GM13977 (cell line): ENCODE measurements at regions not wholly inside any gene's neighbourhood (a gene's known extent, or its start where the extent isn't known, plus 50 kb on each side); places are given as distances from the start of the nearest gene placed in this dataset.

Experiments used
- DNase-seq: peaks from one replicate; pipeline ENCODE4 v3.0.0; 2012; ENCODE audit warnings: low spot score
- in situ Hi-C: fragments of 300-500 bp; cut with MboI; formaldehyde crosslinking; loops from one replicate; pipeline ENCODE4 v1.12.0; 2022; ENCODE audit warnings: low sequenced_read_pairs, low pct_unique_long_range_greater_than_20kb, mixed read lengths, inconsistent platforms; ENCODE audit not compliant: unreplicated experiment
- TF ChIP-seq, protein P1 (sequence below): IDR thresholded peaks from 2 replicates; pipeline ENCODE4 v1.5.1; 2012; ENCODE audit warnings: mild to moderate bottlenecking, control low read depth; ENCODE audit not compliant: insufficient read depth; ENCODE audit errors: extremely low read depth, missing control alignments

DNA sequence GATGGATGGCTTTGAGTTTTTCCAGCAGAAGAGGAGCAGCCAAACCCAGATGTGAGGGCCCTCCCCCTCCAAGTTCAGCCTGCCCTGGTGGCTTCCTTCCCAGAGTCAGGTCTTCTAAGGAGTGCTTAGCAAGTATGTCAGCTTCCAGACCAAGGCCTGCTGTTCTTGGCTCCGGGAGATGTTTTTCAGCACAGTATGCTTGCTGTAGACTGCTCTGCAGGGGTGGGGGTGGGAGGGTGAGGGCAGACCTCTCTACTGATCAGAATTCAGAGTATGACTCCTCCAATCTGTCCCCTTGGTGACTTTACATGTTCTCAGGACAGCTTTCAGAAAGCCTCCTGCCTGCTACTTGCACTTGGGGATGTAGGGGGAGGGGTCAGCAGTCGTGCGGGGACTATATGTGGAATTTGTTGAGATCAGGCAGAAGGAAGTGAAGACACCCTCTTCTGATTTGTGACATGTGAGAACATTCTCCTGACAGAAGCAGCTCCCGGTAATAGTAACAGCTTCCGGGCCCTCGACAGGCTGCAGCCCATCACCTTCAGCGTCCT is 516.4 kb upstream of the ZMIZ1 start:
- in situ Hi-C loops: no loop called here
- no peak for DNase-seq
- TF ChIP-seq, protein P1, sequence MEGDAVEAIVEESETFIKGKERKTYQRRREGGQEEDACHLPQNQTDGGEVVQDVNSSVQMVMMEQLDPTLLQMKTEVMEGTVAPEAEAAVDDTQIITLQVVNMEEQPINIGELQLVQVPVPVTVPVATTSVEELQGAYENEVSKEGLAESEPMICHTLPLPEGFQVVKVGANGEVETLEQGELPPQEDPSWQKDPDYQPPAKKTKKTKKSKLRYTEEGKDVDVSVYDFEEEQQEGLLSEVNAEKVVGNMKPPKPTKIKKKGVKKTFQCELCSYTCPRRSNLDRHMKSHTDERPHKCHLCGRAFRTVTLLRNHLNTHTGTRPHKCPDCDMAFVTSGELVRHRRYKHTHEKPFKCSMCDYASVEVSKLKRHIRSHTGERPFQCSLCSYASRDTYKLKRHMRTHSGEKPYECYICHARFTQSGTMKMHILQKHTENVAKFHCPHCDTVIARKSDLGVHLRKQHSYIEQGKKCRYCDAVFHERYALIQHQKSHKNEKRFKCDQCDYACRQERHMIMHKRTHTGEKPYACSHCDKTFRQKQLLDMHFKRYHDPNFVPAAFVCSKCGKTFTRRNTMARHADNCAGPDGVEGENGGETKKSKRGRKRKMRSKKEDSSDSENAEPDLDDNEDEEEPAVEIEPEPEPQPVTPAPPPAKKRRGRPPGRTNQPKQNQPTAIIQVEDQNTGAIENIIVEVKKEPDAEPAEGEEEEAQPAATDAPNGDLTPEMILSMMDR: no peak

DNA sequence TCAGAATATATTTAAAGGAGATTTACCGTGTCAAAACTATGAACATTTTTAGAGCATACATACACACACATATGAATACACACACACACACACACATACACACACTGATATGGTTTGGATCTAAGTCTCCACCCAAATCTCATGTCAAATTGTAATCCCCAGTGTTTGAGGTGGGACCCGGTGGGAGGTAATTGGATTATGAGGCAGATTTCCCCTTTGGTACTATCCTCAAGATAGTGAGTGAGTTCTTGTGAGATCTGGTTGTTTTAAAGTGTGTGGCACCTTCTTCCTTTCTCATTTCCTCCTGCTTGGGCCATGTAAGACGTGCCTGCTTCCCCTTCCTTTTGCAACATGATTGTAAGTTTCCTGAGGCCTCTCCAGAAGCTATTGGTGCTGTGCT is 515.0 kb upstream of the ZMIZ1 start:
- in situ Hi-C loops: no loop called here
- DNase-seq: no peak
- TF ChIP-seq, protein P1: no peak

DNA sequence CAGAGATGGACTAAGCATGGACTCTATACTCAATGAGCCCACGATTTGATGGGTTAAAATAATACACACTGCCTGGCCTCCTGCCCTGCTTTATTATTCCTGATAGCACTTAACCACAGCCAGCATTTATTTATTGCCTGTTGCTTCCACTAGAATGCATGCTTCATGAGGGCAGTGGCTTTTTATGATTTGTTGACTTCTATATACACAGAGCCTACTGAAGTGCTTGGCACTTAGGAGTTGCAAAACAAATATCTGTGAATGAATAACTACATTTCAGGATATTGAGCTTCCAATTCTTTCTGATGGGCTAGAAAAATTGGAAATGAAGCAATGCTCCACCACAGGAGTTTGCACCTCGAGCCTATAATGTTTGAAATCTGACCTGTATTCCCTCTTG is 513.6 kb upstream of the ZMIZ1 start:
- TF ChIP-seq, protein P1: no peak
- in situ Hi-C loops: no loop called here
- no peak for DNase-seq

DNA sequence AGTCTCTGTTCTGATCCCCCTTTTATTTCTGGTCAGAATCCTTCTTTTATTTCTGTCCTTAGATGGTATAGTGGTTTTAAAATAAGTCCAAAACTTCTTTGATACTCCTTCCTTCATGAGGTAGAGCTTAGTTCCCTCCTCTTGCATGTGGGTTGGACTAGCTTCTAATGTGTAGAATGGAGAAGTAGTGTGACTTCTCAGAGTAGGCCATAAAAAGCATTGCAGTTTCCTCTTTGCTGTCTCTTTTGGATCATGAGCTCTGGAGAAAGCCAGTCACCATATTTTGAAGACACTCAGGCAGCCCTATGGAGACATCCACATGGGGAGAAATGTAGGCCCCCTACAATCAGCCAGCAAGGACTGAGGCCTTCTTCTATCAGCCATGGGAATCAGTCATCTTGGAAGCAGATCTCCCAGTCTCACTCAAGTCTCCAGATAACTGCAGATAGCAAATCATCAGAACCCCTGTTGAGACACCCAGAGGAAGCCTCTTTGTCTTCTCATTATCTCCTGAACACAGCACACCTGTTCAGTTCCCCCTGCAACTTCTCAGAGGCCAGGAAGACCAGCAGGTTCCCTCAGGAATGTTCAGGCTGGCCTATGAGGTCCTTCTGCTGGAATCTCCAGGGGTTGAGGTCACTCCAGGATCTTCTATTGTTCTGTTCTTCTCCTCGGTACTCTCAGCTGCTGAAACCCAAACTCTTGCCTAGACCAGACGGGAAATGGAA is 511.9 kb upstream of the ZMIZ1 start:
- TF ChIP-seq, protein P1: no peak
- in situ Hi-C loops: no loop called here
- no peak for DNase-seq

DNA sequence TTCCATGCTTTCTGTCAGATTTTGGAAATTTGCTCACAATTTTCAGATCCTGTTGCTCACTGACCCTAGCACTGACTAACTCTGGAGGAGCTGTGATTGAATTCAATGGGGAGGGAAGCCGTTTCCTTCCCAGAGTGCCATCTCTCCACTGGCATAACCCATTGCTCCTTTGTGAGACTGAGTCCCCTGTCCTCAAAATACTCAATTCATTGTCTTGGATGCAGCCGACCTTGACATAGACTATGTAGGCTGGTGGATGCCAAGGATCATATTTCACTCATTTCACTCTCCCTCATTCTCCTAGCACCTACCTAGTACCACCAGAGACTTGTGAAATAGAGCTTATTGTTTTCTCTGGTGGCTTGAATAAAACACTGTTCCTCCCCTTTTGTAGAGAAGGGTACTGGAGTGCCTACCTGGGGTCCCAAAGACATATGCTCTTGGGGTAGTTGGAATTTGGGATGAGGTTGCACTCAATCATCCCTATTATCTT is 511.3 kb upstream of the ZMIZ1 start:
- in situ Hi-C loops: no loop called here
- DNase-seq: no peak
- TF ChIP-seq, protein P1: no peak

DNA sequence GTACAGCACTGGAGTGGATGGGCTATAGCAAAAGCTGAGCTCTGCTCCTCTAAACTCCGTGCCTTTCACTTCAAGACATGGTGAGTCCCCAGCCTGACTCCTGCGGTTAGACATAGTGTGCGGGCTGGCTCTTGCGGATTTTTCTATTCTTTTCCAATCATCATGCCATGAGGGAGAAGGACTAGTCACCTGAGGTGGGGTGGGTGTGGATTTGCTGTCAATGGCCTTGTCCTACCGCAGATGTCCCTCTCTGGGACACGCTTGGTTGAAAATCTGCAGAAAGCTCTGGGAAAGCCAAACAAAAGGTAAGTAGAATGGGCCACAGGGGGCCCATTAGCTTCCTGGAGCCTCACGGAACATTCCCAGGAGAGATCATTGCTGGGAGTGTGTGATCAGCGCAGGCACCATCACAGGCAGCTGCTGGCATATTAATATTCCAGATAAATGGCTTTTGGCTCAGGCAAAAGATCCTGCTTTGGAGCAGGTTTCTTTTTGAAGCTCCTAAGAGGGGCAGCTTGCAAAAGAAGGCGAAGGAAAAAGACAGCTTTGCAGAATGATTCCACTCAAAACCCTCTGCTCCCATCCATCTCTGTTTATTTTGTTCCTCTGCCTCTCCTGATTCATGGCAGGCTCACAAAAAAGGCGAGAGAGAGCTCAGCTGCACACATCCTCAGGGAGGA is 509.0 kb upstream of the ZMIZ1 start:
- no peak for DNase-seq
- TF ChIP-seq, protein P1: no peak
- in situ Hi-C loops: no loop called here
